Right forelimb (tissue), 1 donor: ENCODE measurements at regions not wholly inside any gene's neighbourhood (a gene's known extent, or its start where the extent isn't known, plus 50 kb on each side); places are given as distances from the start of the nearest gene placed in this dataset.
A peak's percentile ranks its signal among the peaks of the same experiment; 100 is the strongest.

ENCODE experiments used
- DNase-seq: peaks from one replicate; pipeline ENCODE4 v3.0.0-alpha.2; 2018

GRCh38 chr21:16243396-16243795 lies 513.6 kb downstream of the USP25 start:
- DNase-seq = no peak

DNA sequence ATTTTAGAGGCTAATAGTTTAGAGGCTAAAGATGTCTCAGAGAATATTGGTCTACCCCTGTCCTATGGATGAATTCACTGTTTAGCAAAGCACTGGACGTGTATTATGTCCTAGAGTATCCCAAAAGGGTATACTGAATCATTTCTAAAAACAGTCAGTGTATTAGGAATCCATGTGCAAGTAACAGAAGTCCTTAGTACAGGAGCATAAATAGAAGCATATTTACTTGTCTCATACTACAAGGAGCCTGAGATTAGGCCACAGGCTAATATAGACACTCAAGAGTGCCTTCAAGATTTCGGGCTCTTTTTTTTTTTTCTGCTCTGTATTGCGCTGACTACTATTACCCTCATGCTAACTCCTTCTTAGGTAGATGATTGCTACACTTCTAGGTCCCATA lies 518.9 kb downstream of the USP25 start:
- no peak for DNase-seq

GRCh38 chr21:16250273-16250672 lies 520.5 kb downstream of the USP25 start:
- no peak for DNase-seq

- DNase-seq = no peak
Measured at GRCh38 chr21:16258844-16259611, 529.2 kb downstream of the USP25 start.

DNA sequence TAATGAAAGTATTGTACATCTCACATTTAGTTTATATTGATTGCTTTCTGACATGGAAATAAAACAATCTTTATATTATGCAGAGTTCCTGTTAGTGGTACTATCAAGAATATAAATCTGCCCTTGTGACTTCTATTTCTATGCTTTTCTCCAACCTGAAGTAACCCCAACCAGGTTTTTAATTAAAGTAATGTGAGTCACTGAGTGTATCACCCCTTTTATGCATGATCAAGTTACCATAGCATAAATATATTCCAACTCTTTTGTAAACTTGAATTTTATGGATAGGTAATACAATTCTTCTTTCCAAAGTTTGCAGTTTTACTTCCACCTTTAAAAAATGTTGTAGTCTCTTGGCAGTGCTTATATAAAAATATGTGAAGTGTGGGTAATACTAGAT lies 532.3 kb downstream of the USP25 start:
- DNase-seq = no peak

- no peak for DNase-seq
Measured at GRCh38 chr21:16264319-16264718, 534.5 kb downstream of the USP25 start.

GRCh38 chr21:16269476-16269875 lies 539.7 kb downstream of the USP25 start:
- DNase-seq = no peak

GRCh38 chr21:16279731-16280581 lies 550.2 kb downstream of the USP25 start:
- DNase-seq = peak; percentile 65

- no peak for DNase-seq
Measured at GRCh38 chr21:16280686-16281091, 550.9 kb downstream of the USP25 start.

DNA sequence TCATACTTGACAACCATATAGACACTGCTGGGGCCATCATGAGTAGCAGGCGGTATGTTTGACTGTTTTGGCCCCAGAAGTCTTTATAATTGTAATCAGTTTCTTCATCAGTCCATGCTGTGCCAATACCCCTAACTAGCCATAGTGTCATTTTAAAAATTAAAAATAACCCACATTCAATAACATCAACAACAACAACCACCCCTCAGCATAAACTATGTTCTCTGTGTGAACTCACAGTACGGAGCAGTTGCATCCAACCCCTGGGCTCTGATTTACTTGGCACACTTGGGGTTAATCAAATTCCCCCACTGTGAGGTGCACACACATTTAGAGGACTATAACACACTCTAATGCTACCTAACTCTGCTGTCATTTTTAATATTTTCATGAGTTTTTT lies 553.7 kb downstream of the USP25 start:
- DNase-seq = no peak

DNA sequence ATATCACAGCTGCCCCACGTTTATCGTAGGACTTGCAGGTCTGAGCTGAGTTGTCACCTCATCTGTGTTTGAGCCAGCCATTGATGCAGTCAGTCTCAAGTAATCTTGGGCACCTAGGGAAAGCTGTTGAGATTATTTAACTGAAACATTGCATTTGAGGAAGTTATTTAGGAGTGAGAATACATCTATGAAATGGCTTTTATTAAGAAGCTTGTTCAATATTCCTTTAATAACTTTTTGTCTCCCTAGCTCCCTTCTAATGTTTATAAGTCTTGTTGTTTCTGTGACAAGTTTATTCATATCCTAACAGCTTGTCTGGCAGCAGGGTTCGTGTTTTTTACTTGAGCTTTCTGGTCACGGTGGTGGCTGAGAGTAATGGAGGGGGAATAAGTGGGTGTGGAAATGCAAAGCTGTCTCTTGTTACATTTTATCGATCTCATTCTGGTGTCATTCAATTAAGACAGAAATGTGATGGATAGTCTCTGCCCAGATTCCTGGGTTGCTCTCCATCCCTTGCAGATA lies 555.9 kb downstream of the USP25 start:
- no peak for DNase-seq

- no peak for DNase-seq
Measured at GRCh38 chr21:16287046-16287445, 557.3 kb downstream of the USP25 start.

DNA sequence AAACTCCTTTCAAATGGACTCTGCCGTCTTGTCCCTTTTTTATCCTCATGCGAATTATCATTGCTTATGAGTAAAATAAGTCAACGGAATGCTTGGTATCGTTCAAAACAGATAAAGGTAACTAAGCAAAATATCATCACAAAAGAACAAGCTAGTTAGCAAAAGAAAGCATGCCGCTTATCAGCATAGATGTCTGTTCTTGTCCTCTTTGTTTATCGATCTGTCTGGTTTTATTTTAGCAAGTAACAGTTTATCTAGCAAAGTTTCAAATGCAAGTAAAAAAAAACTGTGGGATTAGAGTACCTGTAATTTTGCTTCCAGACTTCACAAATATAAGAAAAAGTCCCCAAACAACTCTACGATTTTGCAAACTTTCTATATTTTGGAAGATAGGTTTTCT lies 561.5 kb downstream of the USP25 start:
- no peak for DNase-seq

DNA sequence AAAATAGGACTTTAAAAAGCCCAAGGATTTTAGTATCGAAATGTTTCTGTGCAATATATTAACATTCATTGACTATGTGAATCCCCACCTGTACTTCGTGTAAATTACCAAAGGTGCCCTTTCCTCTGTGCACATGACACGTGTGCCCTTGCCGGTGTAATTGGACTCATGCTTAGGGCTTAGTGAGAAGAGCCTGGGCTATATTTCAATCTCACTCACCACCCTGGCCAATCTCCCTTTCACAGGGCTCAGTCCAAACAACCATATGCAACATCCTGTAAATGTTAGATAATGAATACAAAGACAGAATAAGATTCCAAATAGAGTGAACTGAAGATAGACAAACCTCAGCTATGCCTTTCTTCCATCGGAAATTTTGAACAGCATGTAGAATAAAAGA lies 564.3 kb downstream of the USP25 start:
- DNase-seq = no peak

DNA sequence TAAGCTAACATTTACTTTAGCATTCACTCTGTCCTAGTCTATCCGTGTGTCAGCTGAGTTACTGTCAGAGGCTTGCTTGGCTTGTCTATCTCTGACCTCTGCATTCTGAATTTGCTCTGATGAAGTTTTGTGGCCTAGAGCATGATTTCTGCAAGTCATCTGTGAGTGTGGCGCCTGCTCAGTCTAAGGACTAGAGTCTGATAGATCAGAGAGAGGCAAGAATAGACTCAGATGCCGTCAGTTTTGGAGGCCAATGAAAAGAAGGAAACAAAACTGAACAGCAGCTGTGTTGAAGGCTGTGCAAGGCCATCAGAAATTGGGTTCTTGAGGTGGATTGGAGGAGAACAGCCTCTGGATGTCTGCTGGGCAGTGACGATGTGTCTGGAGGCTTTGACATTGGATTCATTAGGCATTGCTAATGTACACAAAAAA lies 573.1 kb downstream of the USP25 start:
- no peak for DNase-seq

- DNase-seq = no peak
Measured at GRCh38 chr21:16304174-16305095, 574.7 kb downstream of the USP25 start.

DNA sequence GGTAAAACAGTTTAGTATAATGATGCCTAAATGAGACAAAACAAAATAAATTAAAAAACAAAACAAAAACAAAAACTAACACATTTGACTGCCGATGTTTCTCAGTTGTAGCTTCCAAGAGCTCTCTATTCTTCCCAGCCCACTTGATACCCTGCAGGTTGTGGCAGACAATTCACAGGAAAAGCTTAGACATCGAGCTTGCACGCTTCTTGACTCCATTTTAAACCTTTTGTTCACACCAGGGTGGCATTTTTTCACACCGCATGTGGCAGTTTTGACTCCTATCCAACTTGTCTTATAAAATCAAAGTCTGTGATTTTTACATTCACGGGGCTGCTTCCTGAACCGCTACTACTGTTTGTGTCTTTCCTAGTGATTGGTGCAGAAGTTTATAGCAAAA lies 575.9 kb downstream of the USP25 start:
- peak; percentile 47 for DNase-seq

DNA sequence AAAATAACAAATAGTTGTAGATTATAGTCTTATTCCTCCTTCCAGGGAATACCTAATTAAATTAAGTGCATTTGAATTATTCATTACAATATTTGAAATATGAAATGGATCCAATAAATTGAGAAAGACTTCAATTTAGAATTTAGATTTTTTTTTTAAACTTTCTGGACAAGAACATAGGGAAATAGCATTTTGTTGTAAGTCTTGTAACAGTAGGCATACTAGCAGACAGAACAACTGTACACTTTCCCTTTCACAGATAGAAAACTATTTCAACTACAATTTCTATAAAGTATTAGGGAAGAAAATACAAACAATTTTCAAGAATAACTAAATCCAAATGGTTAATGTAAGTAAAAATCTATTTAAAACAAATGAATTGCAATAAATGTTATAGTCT lies 577.5 kb downstream of the USP25 start:
- no peak for DNase-seq

GRCh38 chr21:16308269-16308668 lies 578.5 kb downstream of the USP25 start:
- DNase-seq = no peak

- no peak for DNase-seq
Measured at GRCh38 chr21:16309250-16309971, 579.6 kb downstream of the USP25 start.

DNA sequence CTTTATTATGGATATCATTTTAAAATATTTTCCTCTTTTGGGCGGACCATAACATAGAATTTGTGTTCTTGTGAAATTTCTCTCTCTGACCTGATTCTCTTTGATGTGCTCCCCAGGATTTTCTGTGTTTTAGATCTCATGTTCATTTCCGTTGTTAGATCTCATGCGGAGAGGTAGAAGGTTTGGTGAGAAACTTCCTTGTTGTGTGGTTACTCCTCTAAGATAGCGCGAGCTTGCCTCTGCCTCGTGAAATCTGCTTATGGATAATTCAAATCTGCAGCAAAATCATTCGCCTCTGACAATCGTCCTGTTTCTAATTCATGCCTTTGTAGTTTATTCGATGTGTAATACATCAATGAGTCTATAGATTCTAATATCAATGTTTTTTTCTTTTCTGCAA lies 580.4 kb downstream of the USP25 start:
- no peak for DNase-seq

GRCh38 chr21:16311229-16311628 lies 581.4 kb downstream of the USP25 start:
- DNase-seq = no peak
